GM19467 (cell line): ENCODE measurements at regions not wholly inside any gene's neighbourhood (a gene's known extent, or its start where the extent isn't known, plus 50 kb on each side); places are given as distances from the start of the nearest gene placed in this dataset.

Experiments
- ATAC-seq: cut with Tn5 transposase; IDR thresholded peaks from one replicate; pipeline ENCODE4 v1.9.1; 2021; ENCODE audit warnings: mild to moderate bottlenecking, moderate library complexity; ENCODE audit not compliant: unreplicated experiment

DNA sequence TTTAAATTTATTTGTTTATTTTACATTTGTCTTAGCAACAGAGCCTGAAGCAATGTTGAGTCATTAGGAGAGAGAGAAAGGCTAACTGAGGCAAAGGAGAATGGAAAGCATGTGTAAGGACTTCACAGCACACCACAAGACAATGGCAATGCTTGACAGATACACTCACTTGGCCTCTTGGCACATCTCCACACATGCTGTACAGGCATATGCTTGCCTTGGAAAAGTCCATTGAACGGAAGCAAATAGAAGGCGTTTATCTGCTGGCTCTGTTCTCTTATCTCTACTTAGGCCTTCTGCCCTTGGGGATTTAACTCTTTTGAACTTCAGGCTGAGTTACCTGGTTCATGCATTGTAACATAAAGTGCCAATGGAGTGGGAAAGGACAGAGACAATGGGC is 262.2 kb upstream of the POU3F1 start:
- ATAC-seq, result no peak

DNA sequence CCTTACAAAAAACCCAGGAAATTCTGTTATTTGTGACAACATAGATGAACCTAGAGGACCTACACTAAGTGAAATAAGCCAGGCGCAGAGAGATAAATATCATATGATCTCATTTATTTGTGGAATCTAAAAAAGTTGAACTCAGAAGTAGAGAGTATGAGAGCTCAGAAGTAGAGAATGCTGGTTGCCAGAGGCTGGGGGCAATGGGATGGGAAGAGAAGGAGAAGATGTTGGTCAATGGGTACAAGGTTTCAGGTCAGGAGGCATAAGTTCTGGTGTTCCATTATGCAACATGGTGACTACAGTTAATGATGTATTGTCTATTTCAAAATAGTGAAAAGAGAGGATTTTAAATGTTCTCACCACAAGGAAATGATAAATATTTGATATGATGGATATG is 259.1 kb upstream of the POU3F1 start:
- ATAC-seq, result no peak

DNA sequence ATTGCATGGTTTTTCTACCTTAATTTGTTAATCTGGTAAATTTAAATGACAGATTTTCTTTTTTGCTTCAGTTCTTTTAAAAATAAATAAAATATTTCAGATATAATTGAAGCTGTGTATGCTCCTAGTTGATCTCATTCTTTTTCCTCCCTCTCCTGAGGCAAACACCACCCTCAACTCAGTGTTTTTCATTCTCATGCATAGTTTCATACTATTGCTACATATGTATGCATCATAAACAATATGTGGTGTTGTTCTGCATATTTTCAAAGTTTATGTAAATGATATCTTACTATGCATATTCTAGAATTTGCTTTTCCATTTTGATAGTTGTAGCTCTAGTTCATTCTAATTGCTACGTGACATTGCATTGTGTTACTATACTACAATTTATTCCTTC is 257.2 kb upstream of the POU3F1 start:
- no peak for ATAC-seq

DNA sequence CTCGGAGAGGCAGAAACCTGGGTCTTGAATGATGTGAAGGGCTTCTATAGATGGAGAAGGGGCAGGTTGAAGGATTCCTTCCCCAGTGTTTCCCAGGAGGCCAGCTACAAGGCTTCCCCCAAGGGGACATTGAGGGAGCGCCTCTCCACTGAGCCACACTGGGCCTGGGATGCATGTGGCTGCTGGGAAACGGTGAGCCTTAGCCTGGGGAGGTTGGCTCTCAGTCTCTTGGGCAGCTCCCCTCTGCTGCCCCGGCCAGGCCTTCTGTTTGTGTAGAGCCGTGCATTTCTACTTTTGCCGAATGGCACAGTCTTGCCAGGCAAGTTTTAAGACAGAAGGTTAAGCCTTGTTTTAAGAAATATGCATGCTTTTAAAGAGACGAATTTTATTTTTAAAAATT is 254.4 kb upstream of the POU3F1 start:
- ATAC-seq, result no peak

DNA sequence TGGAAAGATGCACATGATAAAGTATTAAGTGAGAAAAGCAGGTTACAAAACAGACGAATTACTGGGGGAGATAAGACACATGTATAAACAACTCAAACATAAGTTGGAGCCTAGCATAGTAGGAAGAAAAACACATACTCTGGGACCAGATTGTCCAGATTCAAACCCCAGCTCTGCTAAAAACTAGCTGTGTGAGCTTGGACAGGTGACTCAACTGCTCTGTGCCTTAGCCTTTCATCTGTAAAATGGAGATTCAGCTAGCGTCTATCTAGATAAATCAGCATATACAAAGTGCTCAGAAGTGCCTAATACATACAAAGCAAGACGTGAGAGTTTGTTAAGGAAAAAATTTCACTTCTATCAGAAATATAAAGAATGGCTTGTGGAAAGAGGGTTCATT is 254.0 kb upstream of the POU3F1 start:
- ATAC-seq, result no peak

DNA sequence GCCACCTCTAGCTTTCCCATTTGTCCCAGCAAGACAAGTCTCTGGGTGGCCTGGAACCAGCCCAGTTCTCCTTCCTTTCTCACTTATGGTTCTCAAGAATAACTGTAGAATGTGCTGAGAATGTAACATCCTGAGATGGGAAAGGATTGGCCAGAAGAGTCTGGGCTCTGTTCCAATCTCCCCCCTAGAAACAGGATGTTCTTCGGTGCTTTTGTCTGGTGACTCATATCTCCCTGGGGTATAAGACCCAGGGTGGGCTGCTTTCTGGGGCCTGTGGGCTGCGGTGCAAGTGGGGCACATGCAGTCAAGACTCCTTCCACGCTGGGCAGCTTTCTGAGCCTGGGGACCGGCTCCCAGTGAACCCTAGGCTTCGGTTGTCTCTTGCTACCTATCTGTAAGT is 251.2 kb upstream of the POU3F1 start:
- no peak for ATAC-seq

DNA sequence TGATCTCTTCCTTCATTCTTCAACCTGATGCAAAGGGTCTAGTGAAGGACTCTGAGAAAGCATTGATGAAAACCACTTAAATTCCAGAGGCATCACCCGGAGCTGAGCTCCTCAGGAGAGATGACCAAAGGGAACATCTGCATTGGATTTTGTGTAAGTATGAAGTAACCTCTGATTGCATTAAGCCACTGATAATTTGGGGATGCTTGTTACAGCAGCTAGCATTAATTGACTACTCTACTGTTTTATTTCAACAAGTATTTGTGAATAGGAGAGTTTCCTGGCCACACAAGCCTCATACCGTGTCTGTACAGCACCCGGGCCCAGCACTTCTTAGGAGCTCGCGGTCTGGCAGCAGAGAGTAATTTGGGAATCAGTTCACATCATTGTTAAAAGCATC is 250.7 kb upstream of the POU3F1 start:
- ATAC-seq, result no peak

DNA sequence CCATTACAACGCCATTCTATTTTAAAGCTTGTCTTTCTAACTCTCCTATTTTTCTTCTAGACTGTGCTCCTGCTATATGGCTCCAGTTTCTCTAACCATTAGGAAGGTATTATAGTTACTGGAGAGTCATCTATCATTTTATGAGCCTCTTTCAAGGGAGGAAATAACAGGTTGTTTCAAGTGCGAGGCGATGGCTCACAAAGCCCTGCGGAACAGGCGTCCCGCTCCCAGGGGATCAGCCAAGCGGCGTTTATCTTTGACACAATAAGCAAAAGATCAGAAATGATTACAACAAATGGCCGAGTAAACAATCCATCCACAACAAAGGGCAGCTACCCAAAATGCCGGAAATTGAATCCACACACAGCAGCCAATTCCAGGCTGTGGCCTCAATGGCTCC is 249.5 kb upstream of the POU3F1 start:
- no peak for ATAC-seq

DNA sequence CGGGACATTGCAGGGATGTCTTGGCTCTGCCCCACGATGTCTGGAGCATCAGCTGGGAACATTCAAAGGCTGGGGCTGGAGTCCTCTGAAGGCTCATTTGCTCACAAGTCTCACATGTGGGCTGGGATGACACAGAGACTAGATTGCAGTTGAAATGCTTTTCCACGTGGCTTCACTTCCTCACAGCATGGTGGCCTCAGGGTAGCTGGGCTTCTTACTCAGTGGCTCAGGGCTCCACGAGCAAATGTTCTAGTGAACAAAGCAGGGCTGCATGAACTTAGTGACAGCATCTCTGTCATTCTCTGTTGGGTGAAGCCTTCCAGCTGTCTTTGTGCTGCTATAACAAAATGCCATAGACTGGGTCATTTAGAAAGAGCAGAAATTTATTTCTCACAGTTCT is 247.0 kb upstream of the POU3F1 start:
- no peak for ATAC-seq

DNA sequence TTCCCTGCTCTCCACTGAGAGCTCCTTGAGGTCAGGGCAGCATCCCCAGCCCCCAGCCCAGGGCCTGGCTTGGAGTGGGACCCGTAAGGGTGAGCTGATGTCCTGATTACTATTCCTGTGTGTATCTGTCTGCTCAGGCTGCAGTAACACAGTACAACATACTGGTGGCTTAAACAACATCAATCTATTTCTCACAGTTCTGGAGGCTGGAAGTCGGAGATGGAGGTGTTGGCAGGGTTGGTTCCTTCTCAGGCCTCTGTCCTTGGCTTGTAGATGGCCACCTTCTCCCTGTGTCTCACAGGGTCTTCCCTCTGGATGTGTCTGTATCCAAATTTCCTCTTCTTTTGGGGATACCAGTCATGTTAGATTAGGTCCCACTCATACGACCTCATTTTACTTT is 246.4 kb upstream of the POU3F1 start:
- ATAC-seq, result no peak

DNA sequence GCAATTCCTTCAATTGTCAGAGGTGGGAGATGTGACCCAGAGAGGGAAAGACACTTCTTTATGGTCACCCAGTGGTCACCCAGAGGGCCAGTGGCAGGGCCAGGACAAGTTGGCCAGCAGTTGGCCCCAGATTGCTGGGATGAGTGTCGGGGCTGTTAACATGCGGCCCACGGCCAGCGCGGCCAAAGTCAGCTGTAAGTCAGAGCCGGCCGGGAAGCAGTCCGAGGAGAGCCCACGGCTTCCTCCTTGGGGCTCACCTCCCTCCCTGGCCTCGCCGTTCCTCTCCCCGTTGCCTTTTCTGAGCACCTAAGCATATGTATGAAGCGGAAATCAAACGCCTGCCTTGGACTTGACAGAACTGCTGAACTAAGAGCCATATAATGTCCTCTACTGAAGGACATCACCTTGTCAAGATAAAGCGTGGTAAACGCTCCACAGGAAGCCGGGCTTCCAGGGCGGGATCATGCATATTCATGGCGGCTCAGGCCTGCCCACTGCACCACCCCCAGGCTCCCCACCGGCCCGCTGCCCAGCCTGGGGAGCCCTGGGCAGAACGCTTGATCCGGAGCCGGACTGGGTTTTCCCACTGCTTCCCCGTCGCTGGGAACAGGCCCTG is 245.4 kb upstream of the POU3F1 start:
- ATAC-seq, result no peak

DNA sequence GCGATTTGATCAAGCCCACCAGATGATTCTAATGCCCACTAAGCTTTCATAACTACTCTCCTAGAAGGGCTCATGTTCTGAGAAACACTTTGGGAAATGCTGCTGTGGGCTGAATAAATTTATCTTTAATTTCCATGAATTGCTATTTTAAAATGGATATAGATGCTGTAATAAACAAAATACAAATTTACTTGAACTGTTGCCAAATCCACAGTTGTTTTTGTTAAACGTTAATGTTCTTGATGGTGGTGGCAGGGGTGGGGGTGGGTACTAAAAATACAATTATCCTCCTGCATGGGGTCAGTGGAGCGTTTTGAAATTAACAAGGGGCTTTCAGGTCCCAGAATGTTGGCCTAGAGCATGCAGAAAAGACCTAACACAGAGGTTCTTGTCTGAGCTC is 244.7 kb upstream of the POU3F1 start:
- ATAC-seq, result no peak

DNA sequence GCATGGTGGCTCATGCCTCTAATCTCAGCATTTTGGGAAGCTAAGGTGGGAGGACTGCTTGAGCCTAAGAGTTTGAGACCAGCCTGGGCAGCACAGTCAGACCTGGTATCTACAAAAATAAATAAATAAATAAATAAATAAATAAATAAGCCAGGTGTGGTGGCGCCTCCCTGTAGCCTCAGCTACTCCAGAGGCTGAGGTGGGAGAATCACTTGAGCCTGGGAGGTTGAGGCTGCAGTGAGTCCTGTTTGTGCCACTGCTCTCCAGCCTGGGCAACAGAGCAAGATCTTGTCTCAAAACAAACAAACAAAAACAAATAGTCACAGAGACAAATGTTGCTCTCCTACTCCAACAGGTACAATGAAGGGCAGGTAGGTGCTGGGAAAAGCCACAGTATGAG is 242.4 kb upstream of the POU3F1 start:
- no peak for ATAC-seq

DNA sequence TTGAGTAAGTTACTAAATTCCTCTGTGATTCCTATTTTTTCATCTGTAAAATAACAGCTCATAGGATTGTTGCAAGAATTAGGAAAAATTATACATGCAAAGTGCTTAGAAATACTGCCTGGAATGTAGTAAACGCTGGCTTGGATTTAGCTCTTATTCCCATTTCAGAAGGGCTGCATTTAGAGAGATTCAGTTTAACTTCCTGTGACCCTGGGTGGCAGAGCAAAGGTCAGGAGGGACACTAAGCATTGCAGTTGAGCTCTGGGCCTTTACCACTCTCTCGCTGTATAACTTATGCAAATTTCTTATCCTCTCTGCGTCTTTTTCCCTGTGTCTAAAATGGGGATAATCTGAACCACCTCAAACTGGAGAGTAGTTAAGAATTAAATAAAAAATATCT is 241.0 kb upstream of the POU3F1 start:
- ATAC-seq, result no peak

DNA sequence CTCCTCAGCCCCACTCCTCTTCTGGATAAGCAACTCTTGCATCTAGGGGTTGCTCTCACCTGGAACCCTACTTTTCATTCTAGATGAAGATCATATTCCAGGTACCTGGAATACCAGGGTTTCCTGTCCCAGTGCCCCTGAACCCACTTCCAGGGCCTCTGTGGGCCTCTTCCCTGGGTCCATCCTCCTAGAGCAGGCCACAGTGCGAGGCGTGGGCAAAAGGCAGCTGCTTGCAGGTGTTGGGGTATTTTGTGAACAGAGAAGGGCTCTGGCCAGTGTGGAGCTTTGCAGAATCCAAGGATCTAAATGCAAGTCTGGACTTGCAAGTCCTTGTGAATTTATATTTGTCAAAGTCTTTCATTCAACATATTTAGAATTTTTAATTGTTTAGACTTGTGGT is 240.4 kb upstream of the POU3F1 start:
- no peak for ATAC-seq

DNA sequence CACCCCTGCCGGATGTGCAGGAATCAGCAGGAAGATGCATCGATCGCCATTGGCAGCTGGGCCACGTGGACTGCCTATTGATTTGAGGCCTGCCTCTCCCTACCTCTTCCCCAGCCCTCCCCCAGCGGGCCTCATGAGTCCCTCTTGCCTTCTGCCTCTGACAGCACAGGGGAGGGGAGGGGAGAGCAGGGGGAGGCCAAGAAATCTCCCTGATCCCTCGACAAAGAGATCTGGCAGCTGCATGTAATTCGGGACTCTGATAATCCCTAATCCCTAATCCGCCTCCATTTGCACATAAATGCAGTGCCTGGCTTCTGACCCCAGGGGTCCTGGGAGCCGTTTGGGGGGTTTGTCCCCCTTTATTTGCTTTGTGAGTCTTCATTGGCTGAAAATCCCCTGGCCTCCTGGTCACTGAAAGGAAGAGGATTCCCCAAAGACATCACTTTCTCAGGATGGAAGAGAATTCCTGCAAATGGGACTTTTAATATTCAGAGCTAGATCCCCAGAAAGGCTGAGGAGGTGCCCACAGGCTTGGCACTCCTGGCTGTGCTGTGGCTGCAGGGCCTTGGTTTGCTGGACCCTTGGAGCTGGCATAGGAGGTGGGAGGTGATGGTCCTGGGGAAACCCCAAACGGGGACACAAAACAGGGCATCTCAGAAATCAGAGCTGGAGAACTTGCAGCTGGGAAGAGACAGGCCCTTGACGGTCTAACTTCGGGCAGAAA is 239.4 kb upstream of the POU3F1 start:
- ATAC-seq, result no peak

DNA sequence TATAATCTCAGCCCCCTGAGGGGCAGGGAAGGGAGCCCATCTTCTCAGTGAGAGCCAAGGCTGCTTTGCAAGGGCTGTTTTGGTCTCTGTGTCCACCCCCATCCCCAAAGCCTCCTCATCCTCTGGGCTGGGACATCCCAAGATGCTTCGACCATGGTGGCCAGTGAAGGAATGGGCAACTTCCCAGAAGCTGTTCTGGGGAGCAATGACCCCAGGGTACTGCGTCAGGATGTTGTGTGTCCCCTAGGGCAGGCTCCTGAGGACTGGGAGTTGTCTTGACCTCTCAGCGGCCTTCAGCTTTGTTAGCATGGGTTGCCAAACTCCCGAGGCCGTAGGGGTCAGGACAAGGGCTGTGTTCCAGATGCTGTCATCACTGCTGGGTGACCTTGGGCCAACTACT is 238.4 kb upstream of the POU3F1 start:
- no peak for ATAC-seq

DNA sequence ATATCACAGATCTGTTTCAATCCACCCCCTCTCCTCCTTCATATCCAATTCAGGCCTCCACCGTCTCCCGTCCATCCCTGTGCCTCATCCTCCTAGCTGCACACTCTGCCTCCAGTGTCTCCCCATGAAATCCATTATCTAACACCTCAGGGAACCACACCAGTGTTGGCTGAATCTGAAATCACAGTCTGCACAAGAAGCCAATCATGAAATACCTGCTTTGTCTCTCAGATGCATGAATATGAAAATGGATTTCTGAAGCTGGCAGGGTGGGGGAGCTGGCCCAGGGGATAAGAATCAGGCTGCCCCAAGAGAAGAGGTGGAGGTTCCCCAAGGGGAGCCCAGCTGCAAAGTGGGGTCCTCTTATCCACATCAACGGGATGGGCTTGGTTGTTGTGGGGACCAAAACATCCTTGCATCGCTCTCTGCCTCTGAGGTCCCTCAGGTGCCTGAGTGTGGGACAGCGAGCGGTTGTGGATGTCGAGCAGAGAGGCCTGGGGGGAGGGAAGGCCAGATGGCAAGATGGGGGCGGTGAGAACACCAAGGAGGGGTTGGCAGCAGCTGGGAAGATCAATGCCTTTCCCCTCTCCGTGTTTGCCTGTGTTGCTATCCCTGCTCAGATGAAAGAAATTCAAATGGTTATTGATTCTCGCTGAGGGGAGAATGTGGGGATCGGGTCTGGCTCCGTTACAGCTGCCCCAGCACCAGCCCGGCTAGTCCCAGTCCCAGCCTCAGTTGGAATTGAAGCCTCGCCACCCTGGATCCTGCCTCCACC is 237.3 kb upstream of the POU3F1 start:
- ATAC-seq, result no peak

DNA sequence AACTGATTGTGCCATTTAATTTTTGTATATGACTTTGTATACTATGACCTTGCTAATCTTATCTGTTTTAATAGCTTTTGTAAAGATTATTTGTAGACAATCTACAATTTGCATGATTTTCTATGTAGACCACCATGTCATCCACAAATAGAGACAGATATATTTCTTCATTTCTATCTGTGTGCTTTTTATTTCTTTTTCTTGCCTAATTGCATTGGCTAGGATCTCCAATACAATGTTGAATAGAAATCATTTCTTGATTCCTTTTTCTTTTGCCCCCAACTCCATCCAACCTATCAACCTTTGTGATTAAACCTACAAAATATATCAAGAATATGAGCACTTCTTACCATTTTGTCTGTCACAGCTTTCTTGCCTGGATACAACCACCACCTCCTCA is 232.6 kb upstream of the POU3F1 start:
- no peak for ATAC-seq

DNA sequence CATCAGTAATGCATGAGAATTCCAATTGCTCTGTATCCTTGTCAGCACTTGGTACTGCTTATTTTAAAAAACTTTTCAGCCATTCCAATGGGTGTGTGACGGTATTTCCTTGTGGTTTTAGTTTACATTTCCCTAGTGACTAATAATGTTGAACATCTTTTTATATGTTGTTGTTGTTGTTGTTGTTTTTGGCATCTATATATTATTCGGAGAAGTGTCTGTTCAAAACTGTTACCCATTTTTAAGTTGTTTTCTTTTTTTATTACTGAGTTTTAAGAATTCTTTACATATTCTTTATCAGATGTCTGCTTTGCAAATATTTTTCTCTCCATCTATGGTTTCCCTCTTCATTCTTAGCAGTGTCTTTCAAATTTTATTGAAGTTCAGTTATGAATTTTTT is 231.1 kb upstream of the POU3F1 start:
- ATAC-seq, result no peak

DNA sequence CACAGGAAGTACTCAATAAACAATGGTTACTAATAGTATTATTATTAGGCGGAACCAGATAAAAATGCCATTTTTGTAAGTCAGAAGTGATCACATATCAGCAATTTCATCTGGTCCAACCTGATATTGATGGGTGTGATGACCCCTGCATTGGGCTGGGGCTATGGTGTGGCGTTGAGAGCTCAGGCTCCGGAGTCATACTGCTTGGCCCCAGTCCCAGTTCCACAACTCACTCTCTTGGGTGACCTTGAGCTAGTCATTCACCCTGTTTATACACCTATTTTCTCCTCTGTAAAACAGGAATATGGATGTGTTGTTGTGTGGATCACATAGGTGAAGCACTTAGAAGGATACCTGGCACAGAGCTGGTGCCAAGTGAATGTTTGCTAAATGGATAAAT is 229.4 kb upstream of the POU3F1 start:
- no peak for ATAC-seq

DNA sequence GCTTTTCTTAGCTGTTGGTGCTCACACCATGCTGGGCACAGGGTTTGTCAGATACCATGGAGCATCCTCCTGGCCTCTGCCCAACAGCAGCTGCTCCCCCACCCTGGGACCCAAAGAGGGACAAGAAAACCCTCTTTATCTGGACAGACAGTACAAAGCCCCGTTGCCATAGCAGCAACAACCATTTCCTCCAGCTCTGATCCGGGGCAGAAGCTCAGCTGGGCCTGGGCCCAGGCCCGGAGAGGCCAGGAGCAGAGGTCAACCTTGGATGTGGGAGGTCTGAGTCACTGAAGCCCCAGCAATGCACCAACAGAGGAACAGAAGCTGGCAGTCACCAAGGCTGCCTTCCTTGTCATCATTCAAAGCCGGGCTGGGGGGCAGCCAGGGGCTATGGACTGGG is 228.4 kb upstream of the POU3F1 start:
- ATAC-seq, result no peak
